ENCODE measurements at regions not wholly inside any gene's neighbourhood (a gene's known extent, or its start where the extent isn't known, plus 50 kb on each side); places are given as distances from the start of the nearest gene placed in this dataset.

GRCh38 chr19:30634131-30634830 lies 262.1 kb downstream of the ZNF536 start:
- peak in 2 of 4 donors; percentile 36 to 69 for ATAC-seq
- 24 to 25% methylated on average over 19 of the region's 19 CpGs for WGBS, 2 donors

GRCh38 chr19:30631033-30631370 lies 258.8 kb downstream of the ZNF536 start:
- TF ChIP-seq CTCF (IDR thresholded peaks at IDR 0.05): no peak
- 83 to 93% methylated on average over 12 of the region's 12 CpGs for WGBS, 2 donors
- Histone ChIP-seq H3K4me1 (no peaks in the 10 kb centered on the region), H3K4me3 (no peak overlapping the region), H3K9me3 (no peaks in the 10 kb centered on the region), H3K27me3 (no peaks in the 10 kb centered on the region), H3K27ac (no peak overlapping the region), H3K36me3 (no peaks in the 10 kb centered on the region)
- intact Hi-C loops (cut with DNase I): no loop called here
- ATAC-seq (no peak), DNase-seq (no peak), FAIRE-seq (no peak)

More at GRCh38 chr19:30634131-30634830, 262.1 kb downstream of the ZNF536 start:
- no peak for TF ChIP-seq CTCF (IDR thresholded peaks at IDR 0.05)
- FAIRE-seq (no peak), DNase-seq (no peak)
- Histone ChIP-seq H3K36me3 (no peaks in the 10 kb centered on the region), H3K4me3 (no peak overlapping the region), H3K4me1 (no peaks in the 10 kb centered on the region), H3K27me3 (no peaks in the 10 kb centered on the region), H3K27ac (no peak overlapping the region), H3K9me3 (no peaks in the 10 kb centered on the region)
- intact Hi-C loops (cut with DNase I): no loop called here

GRCh38 chr19:30630289-30631032 lies 258.3 kb downstream of the ZNF536 start:
- TF ChIP-seq CTCF (IDR thresholded peaks at IDR 0.05): no peak
- DNase-seq: no peak
- WGBS, 2 donors: 53 to 65% methylated on average over 14 of the region's 14 CpGs
- intact Hi-C loops (cut with DNase I): no loop called here
- no peaks in the 10 kb centered on the region for H3K36me3 ChIP-seq
- ATAC-seq: no peak
- H3K9me3 ChIP-seq: no peaks in the 10 kb centered on the region
- no peak for FAIRE-seq
- H3K4me1 ChIP-seq: no peaks in the 10 kb centered on the region
- H3K27me3 ChIP-seq: no peaks in the 10 kb centered on the region
- no peak overlapping the region for H3K4me3 ChIP-seq
- no peak overlapping the region for H3K27ac ChIP-seq

GRCh38 chr19:30629086-30629485 lies 256.9 kb downstream of the ZNF536 start:
- FAIRE-seq (no peak), DNase-seq (no peak), ATAC-seq (no peak)
- Histone ChIP-seq H3K36me3 (no peaks in the 10 kb centered on the region), H3K9me3 (no peaks in the 10 kb centered on the region), H3K27ac (no peak overlapping the region), H3K4me3 (no peak overlapping the region), H3K4me1 (no peaks in the 10 kb centered on the region), H3K27me3 (no peaks in the 10 kb centered on the region)
- intact Hi-C loops (cut with DNase I): no loop called here
- WGBS, 2 donors: 87 to 96% methylated on average over 5 of the region's 5 CpGs
- no peak for TF ChIP-seq CTCF (IDR thresholded peaks at IDR 0.05)

GRCh38 chr19:30626626-30626966 lies 254.4 kb downstream of the ZNF536 start:
- no peak for TF ChIP-seq CTCF (IDR thresholded peaks at IDR 0.05)
- Histone ChIP-seq H3K4me3 (no peak overlapping the region), H3K9me3 (no peaks in the 10 kb centered on the region), H3K4me1 (no peaks in the 10 kb centered on the region), H3K27ac (no peak overlapping the region), H3K36me3 (no peaks in the 10 kb centered on the region), H3K27me3 (no peaks in the 10 kb centered on the region)
- 74 to 84% methylated on average over 18 to 19 of the region's 19 CpGs for WGBS, 2 donors
- intact Hi-C loops (cut with DNase I): no loop called here
- FAIRE-seq: no peak
- ATAC-seq: no peak
- no peak for DNase-seq
